OCI-LY3 (cell line): ENCODE measurements at regions not wholly inside any gene's neighbourhood (a gene's known extent, or its start where the extent isn't known, plus 50 kb on each side); places are given as distances from the start of the nearest gene placed in this dataset.
"Not testable (repeated sequence)": the region's sequence is repeated elsewhere in the genome, so short reads cannot be mapped to it uniquely, and the experiment has no call there.

Experiments used
- EZH2phosphoT487 ChIP-seq: fragments of 200-600 bp; shearing (Covaris generic); IDR thresholded peaks from 2 replicates; pipeline ENCODE4 v1.6.1; 2018; ENCODE audit warnings: antibody characterized with exemption, mixed run types, low read depth
- TF ChIP-seq, protein P1 (sequence below): fragments of 200-600, 300-600 bp; sonication (generic); IDR thresholded peaks from 2 replicates; pipeline ENCODE4 v1.5.1; 2014; ENCODE audit warnings: antibody characterized with exemption, low read length, low read depth

GRCh38 chr3:82110721-82111120 is 349.3 kb upstream of the GBE1 start:
- TF ChIP-seq, protein P1, sequence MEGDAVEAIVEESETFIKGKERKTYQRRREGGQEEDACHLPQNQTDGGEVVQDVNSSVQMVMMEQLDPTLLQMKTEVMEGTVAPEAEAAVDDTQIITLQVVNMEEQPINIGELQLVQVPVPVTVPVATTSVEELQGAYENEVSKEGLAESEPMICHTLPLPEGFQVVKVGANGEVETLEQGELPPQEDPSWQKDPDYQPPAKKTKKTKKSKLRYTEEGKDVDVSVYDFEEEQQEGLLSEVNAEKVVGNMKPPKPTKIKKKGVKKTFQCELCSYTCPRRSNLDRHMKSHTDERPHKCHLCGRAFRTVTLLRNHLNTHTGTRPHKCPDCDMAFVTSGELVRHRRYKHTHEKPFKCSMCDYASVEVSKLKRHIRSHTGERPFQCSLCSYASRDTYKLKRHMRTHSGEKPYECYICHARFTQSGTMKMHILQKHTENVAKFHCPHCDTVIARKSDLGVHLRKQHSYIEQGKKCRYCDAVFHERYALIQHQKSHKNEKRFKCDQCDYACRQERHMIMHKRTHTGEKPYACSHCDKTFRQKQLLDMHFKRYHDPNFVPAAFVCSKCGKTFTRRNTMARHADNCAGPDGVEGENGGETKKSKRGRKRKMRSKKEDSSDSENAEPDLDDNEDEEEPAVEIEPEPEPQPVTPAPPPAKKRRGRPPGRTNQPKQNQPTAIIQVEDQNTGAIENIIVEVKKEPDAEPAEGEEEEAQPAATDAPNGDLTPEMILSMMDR, result not testable (repeated sequence)
- TF ChIP-seq EZH2phosphoT487, result not testable (repeated sequence)
